ENCODE measurements at regions not wholly inside any gene's neighbourhood (a gene's known extent, or its start where the extent isn't known, plus 50 kb on each side); places are given as distances from the start of the nearest gene placed in this dataset.

- no peaks in the 10 kb centered on the region for H3K9me3 ChIP-seq
- H3K4me3 ChIP-seq: no peak overlapping the region
- no peak for TF ChIP-seq POLR2A (IDR thresholded peaks at IDR 0.05)
- TF ChIP-seq, protein P1, sequence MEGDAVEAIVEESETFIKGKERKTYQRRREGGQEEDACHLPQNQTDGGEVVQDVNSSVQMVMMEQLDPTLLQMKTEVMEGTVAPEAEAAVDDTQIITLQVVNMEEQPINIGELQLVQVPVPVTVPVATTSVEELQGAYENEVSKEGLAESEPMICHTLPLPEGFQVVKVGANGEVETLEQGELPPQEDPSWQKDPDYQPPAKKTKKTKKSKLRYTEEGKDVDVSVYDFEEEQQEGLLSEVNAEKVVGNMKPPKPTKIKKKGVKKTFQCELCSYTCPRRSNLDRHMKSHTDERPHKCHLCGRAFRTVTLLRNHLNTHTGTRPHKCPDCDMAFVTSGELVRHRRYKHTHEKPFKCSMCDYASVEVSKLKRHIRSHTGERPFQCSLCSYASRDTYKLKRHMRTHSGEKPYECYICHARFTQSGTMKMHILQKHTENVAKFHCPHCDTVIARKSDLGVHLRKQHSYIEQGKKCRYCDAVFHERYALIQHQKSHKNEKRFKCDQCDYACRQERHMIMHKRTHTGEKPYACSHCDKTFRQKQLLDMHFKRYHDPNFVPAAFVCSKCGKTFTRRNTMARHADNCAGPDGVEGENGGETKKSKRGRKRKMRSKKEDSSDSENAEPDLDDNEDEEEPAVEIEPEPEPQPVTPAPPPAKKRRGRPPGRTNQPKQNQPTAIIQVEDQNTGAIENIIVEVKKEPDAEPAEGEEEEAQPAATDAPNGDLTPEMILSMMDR (IDR thresholded peaks at IDR 0.05): no peak
- WGBS, 2 donors: 48% methylated on average over 6 of the region's 6 CpGs
- no peaks in the 10 kb centered on the region for H3K27me3 ChIP-seq
- H3K36me3 ChIP-seq: no peaks in the 10 kb centered on the region
- peaks cover 0 to 20% (median 0%) of the 10 kb centered on the region in 3 donors for H3K4me1 ChIP-seq
- intact Hi-C loops (cut with DNase I): no loop called here
- DNase-seq: no peak
- peak overlapping the region in 3 of 4 donors; percentile 46 to 57 (median 56) for H3K27ac ChIP-seq
These were observed 58.7 kb upstream of the ACTR3 start for GRCh38 chr2:113831161-113831560.

DNA sequence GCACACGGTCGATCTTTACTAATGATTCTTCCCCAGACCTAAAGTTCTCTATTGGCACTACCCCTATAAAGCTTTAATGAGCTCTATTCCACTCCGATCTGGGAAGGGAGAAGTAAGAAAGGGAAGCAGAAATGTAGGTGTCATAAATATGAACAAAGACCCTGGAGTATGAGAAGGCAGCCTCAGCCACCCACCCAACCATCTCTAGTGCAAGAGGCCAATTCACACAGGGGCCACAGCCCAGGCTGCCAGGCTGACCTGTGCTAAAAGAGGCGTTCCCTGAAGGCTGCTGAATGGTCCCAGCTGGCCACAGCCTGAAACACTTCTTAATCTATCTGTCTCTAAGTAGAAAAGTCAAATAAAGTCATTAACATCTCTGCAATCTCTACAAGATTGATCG, 60.1 kb upstream of the ACTR3 start:
- Histone ChIP-seq H3K27me3 (no peaks in the 10 kb centered on the region), H3K9me3 (no peaks in the 10 kb centered on the region), H3K36me3 (no peaks in the 10 kb centered on the region), H3K4me1 (peaks cover 0 to 20% (median 0%) of the 10 kb centered on the region in 3 donors), H3K4me3 (no peak overlapping the region), H3K27ac (no peak overlapping the region)
- no peak for DNase-seq
- TF ChIP-seq, protein P1 (IDR thresholded peaks at IDR 0.05): no peak
- no peak for TF ChIP-seq POLR2A (IDR thresholded peaks at IDR 0.05)
- intact Hi-C loops (cut with DNase I): no loop called here
- WGBS, 2 donors: 58 to 82% methylated on average over 5 of the region's 5 CpGs

GRCh38 chr2:113829270-113829669, 60.6 kb upstream of the ACTR3 start:
- Histone ChIP-seq H3K4me1 (peaks cover 0 to 16% (median 0%) of the 10 kb centered on the region in 3 donors), H3K27ac (no peak overlapping the region), H3K36me3 (no peaks in the 10 kb centered on the region), H3K27me3 (no peaks in the 10 kb centered on the region), H3K9me3 (no peaks in the 10 kb centered on the region), H3K4me3 (no peak overlapping the region)
- TF ChIP-seq, protein P1 (IDR thresholded peaks at IDR 0.05): no peak
- no peak for TF ChIP-seq POLR2A (IDR thresholded peaks at IDR 0.05)
- intact Hi-C loops (cut with DNase I): no loop called here
- no peak for DNase-seq
- 87 to 90% methylated on average over 2 of the region's 2 CpGs for WGBS, 2 donors

- no peak overlapping the region for H3K4me3 ChIP-seq
- H3K9me3 ChIP-seq: no peaks in the 10 kb centered on the region
- 95 to 100% methylated on average over 2 of the region's 2 CpGs for WGBS, 2 donors
- no peaks in the 10 kb centered on the region for H3K27me3 ChIP-seq
- H3K4me1 ChIP-seq: peaks cover 0 to 13% (median 0%) of the 10 kb centered on the region in 3 donors
- intact Hi-C loops (cut with DNase I): no loop called here
- no peak overlapping the region for H3K27ac ChIP-seq
- TF ChIP-seq POLR2A (IDR thresholded peaks at IDR 0.05): no peak
- TF ChIP-seq, protein P1 (IDR thresholded peaks at IDR 0.05): no peak
- no peaks in the 10 kb centered on the region for H3K36me3 ChIP-seq
- no peak for DNase-seq
These were observed 61.7 kb upstream of the ACTR3 start for GRCh38 chr2:113828049-113828742.

DNA sequence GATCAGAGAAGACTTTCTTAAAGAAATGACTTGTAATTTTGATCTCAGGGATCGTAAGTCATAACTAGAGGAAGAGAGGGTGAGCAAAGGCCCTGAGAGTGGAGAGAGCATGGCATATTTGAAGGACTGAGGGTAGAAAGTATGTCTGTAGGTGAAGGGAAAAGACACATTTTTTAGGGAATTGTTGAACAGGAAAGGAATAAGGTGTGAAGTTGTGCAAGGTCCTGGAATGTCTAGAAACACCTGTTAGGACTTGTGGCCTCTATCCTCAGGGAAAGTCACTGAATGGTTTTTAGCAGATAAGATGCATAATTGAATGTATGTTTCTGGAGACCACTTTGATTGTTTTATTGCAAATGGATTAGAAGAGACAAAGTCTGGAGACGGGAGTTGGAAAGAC, 62.5 kb upstream of the ACTR3 start:
- 65 to 80% methylated on average over 2 of the region's 2 CpGs for WGBS, 2 donors

More for the DNA sequence above, 62.5 kb upstream of the ACTR3 start:
- Histone ChIP-seq H3K36me3 (no peaks in the 10 kb centered on the region), H3K27me3 (no peaks in the 10 kb centered on the region), H3K4me1 (peaks cover 0 to 13% (median 0%) of the 10 kb centered on the region in 3 donors), H3K27ac (no peak overlapping the region), H3K4me3 (no peak overlapping the region), H3K9me3 (no peaks in the 10 kb centered on the region)
- intact Hi-C loops (cut with DNase I): no loop called here
- no peak for TF ChIP-seq POLR2A (IDR thresholded peaks at IDR 0.05)
- TF ChIP-seq, protein P1 (IDR thresholded peaks at IDR 0.05): no peak
- no peak for DNase-seq

Data from esophagus squamous epithelium (tissue), 5 donors.